LNCAP (cell line): ENCODE measurements at regions not wholly inside any gene's neighbourhood (a gene's known extent, or its start where the extent isn't known, plus 50 kb on each side); places are given as distances from the start of the nearest gene placed in this dataset.

ENCODE experiments used
- CTCF ChIP-seq: fragments of 450-650 bp; IDR thresholded peaks from 2 replicates; pipeline ENCODE4 v1.5.1; 2017; ENCODE audit warnings: mild to moderate bottlenecking

- TF ChIP-seq CTCF = no peak
Measured at GRCh38 chr5:96157077-96157780, 195.6 kb upstream of the ELL2 start.

- TF ChIP-seq CTCF = no peak
Measured at GRCh38 chr5:96155147-96155546, 193.5 kb upstream of the ELL2 start.

- no peak for TF ChIP-seq CTCF
Measured at GRCh38 chr5:96151891-96152290, 190.2 kb upstream of the ELL2 start.

GRCh38 chr5:96150007-96150406 is 188.4 kb upstream of the ELL2 start:
- TF ChIP-seq CTCF = no peak

- TF ChIP-seq CTCF = no peak
Measured at GRCh38 chr5:96149546-96149945, 187.9 kb upstream of the ELL2 start.

GRCh38 chr5:96149021-96149420 is 187.4 kb upstream of the ELL2 start:
- TF ChIP-seq CTCF = no peak

GRCh38 chr5:96148376-96148775 is 186.7 kb upstream of the ELL2 start:
- no peak for TF ChIP-seq CTCF

GRCh38 chr5:96147866-96148265 is 186.2 kb upstream of the ELL2 start:
- TF ChIP-seq CTCF = no peak
